ENCODE measurements at regions not wholly inside any gene's neighbourhood (a gene's known extent, or its start where the extent isn't known, plus 50 kb on each side); places are given as distances from the start of the nearest gene placed in this dataset.
"Not testable (repeated sequence)": the region's sequence is repeated elsewhere in the genome, so short reads cannot be mapped to it uniquely, and the experiment has no call there.

GRCh38 chr1:181947441-181947840 lies 114.1 kb downstream of the ZNF648 start:
- no peak for DNase-seq

GRCh38 chr1:181936768-181937581 lies 124.5 kb downstream of the ZNF648 start:
- peak; percentile 4 for DNase-seq

- no peak for DNase-seq
These were observed 125.2 kb downstream of the ZNF648 start for GRCh38 chr1:181936269-181936668.

GRCh38 chr1:181931873-181932272 lies 129.6 kb downstream of the ZNF648 start:
- DNase-seq: no peak

GRCh38 chr1:181930187-181930586 lies 131.3 kb downstream of the ZNF648 start:
- DNase-seq: no peak

GRCh38 chr1:181926697-181927096 lies 134.8 kb downstream of the ZNF648 start:
- no peak for DNase-seq

- DNase-seq: not testable (repeated sequence)
These were observed 137.5 kb downstream of the ZNF648 start for GRCh38 chr1:181924034-181924433.

- no peak for DNase-seq
These were observed 142.0 kb downstream of the ZNF648 start for GRCh38 chr1:181919542-181919941.

GRCh38 chr1:181918880-181919525 lies 142.5 kb downstream of the ZNF648 start:
- no peak for DNase-seq

GRCh38 chr1:181911715-181912114 lies 149.8 kb downstream of the ZNF648 start:
- DNase-seq: no peak

- no peak for DNase-seq
These were observed 150.6 kb downstream of the ZNF648 start for GRCh38 chr1:181910905-181911304.

- DNase-seq: no peak
These were observed 152.5 kb downstream of the ZNF648 start for GRCh38 chr1:181909010-181909409.

GRCh38 chr1:181906631-181907030 lies 154.9 kb downstream of the ZNF648 start:
- DNase-seq: no peak

- no peak for DNase-seq
These were observed 155.4 kb downstream of the ZNF648 start for GRCh38 chr1:181905944-181906597.

GRCh38 chr1:181898773-181899172 lies 162.7 kb downstream of the ZNF648 start:
- no peak for DNase-seq

- no peak for DNase-seq
These were observed 164.7 kb downstream of the ZNF648 start for GRCh38 chr1:181896824-181897223.

- DNase-seq: no peak
These were observed 167.1 kb downstream of the ZNF648 start for GRCh38 chr1:181894439-181894859.

- no peak for DNase-seq
These were observed 167.6 kb downstream of the ZNF648 start for GRCh38 chr1:181893937-181894336.

- not testable (repeated sequence) for DNase-seq
These were observed 168.4 kb downstream of the ZNF648 start for GRCh38 chr1:181893150-181893549.

GRCh38 chr1:181872562-181872961 lies 188.9 kb downstream of the ZNF648 start:
- DNase-seq: no peak

GRCh38 chr1:181863736-181864135 lies 197.8 kb downstream of the ZNF648 start:
- DNase-seq: no peak

GRCh38 chr1:181863006-181863405 lies 198.5 kb downstream of the ZNF648 start:
- DNase-seq: no peak

GRCh38 chr1:181858135-181858534 lies 203.4 kb downstream of the ZNF648 start:
- DNase-seq: no peak

Measured in NCI-H446 treated with DMSO at 0.1 percent for 48 hours (cell line).